ENCODE measurements at regions not wholly inside any gene's neighbourhood (a gene's known extent, or its start where the extent isn't known, plus 50 kb on each side); places are given as distances from the start of the nearest gene placed in this dataset.

GRCh38 chr5:3105172-3105571, 353.7 kb upstream of the IRX2 start:
- TF ChIP-seq CTCF (IDR thresholded peaks at IDR 0.05) (no peak), POLR2AphosphoS5 (IDR thresholded peaks at IDR 0.05) (no peak)
